ENCODE measurements at regions not wholly inside any gene's neighbourhood (a gene's known extent, or its start where the extent isn't known, plus 50 kb on each side); places are given as distances from the start of the nearest gene placed in this dataset.

GRCh38 chr10:111207500-111207899 lies 130.7 kb downstream of the ADRA2A start:
- Histone ChIP-seq H3K4me3 (no peak overlapping the region), H3K36me3 (ENCODE audit: insufficient read depth, low read length) (no peaks in the 10 kb centered on the region), H3K9me3 (ENCODE audit: low read depth, low read length) (no peaks in the 10 kb centered on the region), H3K27ac (no peak overlapping the region), H3K9ac (ENCODE audit: insufficient read length) (no peak overlapping the region)
- no peak for TF ChIP-seq POLR2AphosphoS5 (IDR thresholded peaks at IDR 0.05; ENCODE audit: borderline replicate concordance, low read depth, low read length)
- TF ChIP-seq FOXP2 (optimal IDR thresholded peaks at IDR 0.05; ENCODE audit: control extremely low read depth, extremely low read length, insufficient read depth), result no peak
- no peak for TF ChIP-seq EZH2 (IDR thresholded peaks at IDR 0.05)
- no peak for DNase-seq (ENCODE audit: low read depth, low spot score)

DNA sequence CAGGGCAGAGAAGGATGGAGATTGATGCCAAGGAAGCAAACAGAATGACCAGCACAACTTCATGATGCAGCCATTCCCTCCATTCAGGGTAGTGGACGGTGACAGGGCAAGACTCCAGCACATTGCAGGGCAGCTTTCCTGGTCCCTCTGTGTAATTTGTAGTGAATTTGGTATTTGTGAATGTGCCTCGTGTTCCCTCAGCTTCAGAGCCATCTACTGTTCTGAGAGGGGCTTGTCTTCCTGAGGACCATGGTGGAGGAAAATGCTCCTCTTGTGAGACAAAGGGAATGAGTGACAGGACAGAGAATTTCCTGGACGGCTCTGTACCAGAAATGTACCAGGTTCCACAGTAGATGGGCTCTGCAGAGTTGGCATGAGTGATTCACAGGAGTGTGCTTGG lies 132.1 kb downstream of the ADRA2A start:
- Histone ChIP-seq H3K27ac (no peak overlapping the region), H3K9me3 (ENCODE audit: low read depth, low read length) (no peaks in the 10 kb centered on the region), H3K9ac (ENCODE audit: insufficient read length) (no peak overlapping the region), H3K36me3 (ENCODE audit: insufficient read depth, low read length) (no peaks in the 10 kb centered on the region), H3K4me3 (no peak overlapping the region)
- DNase-seq (ENCODE audit: low read depth, low spot score), result no peak
- TF ChIP-seq POLR2AphosphoS5 (IDR thresholded peaks at IDR 0.05; ENCODE audit: borderline replicate concordance, low read depth, low read length), result no peak
- TF ChIP-seq FOXP2 (optimal IDR thresholded peaks at IDR 0.05; ENCODE audit: control extremely low read depth, extremely low read length, insufficient read depth), result no peak
- no peak for TF ChIP-seq EZH2 (IDR thresholded peaks at IDR 0.05)

DNA sequence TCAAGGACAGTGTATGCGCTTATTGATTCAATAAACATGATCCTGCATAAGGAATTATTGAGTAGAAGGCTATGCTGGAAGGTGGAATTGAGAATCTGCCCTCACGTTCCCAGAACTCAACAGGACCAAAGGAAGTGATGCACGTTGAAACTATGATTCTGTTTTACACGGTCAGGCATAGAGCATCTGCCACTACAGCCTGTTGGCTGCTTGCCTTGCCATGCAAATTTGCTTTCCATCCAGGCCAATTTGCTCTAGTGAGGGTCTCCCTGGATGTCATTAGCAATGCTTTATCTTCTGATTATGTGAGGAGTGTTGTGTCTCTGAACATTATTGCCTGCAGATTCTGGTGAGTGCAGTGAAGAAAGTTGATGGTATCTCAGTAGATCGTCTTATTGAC lies 132.9 kb downstream of the ADRA2A start:
- DNase-seq (ENCODE audit: low read depth, low spot score), result no peak
- TF ChIP-seq POLR2AphosphoS5 (IDR thresholded peaks at IDR 0.05; ENCODE audit: borderline replicate concordance, low read depth, low read length), result no peak
- Histone ChIP-seq H3K27ac (no peak overlapping the region), H3K4me3 (no peak overlapping the region), H3K36me3 (ENCODE audit: insufficient read depth, low read length) (no peaks in the 10 kb centered on the region), H3K9me3 (ENCODE audit: low read depth, low read length) (no peaks in the 10 kb centered on the region), H3K9ac (ENCODE audit: insufficient read length) (no peak overlapping the region)

DNA sequence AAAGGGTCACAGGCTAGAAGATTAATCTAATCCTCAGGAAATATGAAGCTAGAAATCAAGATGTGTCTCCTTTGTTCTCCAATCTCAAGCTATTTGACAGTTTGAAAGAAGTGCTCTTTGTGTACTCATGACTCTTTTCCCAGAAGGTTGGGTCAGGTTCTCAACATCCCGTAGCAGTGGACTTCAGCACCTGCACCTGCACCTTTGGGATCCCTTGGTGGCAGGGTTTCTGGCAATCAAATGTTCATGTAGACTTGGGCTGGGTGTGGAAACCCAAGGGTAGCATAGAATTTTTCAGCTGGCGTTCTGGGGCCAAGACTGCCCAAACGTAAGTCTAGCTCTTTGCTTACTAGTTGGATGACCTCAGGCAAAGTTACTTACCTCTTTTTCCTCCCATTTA lies 134.4 kb downstream of the ADRA2A start:
- Histone ChIP-seq H3K36me3 (ENCODE audit: insufficient read depth, low read length) (no peaks in the 10 kb centered on the region), H3K27ac (no peak overlapping the region), H3K9me3 (ENCODE audit: low read depth, low read length) (no peaks in the 10 kb centered on the region), H3K4me3 (no peak overlapping the region), H3K9ac (ENCODE audit: insufficient read length) (no peak overlapping the region)
- no peak for TF ChIP-seq EZH2 (IDR thresholded peaks at IDR 0.05)
- no peak for TF ChIP-seq FOXP2 (optimal IDR thresholded peaks at IDR 0.05; ENCODE audit: control extremely low read depth, extremely low read length, insufficient read depth)
- no peak for TF ChIP-seq POLR2AphosphoS5 (IDR thresholded peaks at IDR 0.05; ENCODE audit: borderline replicate concordance, low read depth, low read length)
- no peak for DNase-seq (ENCODE audit: low read depth, low spot score)

DNA sequence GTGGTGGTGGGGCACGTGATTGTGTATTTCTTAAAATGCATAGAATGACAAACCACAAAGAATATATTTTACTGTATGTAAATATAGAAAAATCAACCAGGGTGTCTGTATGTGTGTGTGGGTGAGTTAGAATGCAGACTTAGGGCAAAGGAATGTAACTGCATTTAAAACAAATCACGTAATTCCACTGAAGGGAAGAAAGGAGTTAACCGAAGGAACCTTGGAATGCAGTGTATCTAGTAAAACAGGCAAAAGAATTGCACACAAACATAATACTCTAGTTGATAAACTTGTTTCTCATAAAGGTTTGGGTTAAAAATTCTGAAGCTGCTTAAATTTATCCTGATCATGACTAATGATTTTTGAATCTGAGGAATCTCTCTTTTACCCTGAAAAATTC lies 134.9 kb downstream of the ADRA2A start:
- Histone ChIP-seq H3K36me3 (ENCODE audit: insufficient read depth, low read length) (no peaks in the 10 kb centered on the region), H3K9me3 (ENCODE audit: low read depth, low read length) (no peaks in the 10 kb centered on the region), H3K27ac (no peak overlapping the region), H3K4me3 (no peak overlapping the region), H3K9ac (ENCODE audit: insufficient read length) (no peak overlapping the region)
- TF ChIP-seq EZH2 (IDR thresholded peaks at IDR 0.05) (no peak), POLR2AphosphoS5 (IDR thresholded peaks at IDR 0.05; ENCODE audit: borderline replicate concordance, low read depth, low read length) (no peak)
- no peak for DNase-seq (ENCODE audit: low read depth, low spot score)

- Histone ChIP-seq H3K4me3 (no peak overlapping the region), H3K27ac (no peak overlapping the region), H3K9ac (ENCODE audit: insufficient read length) (no peak overlapping the region), H3K36me3 (ENCODE audit: insufficient read depth, low read length) (no peaks in the 10 kb centered on the region), H3K9me3 (ENCODE audit: low read depth, low read length) (no peaks in the 10 kb centered on the region)
- TF ChIP-seq FOXP2 (optimal IDR thresholded peaks at IDR 0.05; ENCODE audit: control extremely low read depth, extremely low read length, insufficient read depth), result no peak
- no peak for TF ChIP-seq POLR2AphosphoS5 (IDR thresholded peaks at IDR 0.05; ENCODE audit: borderline replicate concordance, low read depth, low read length)
- TF ChIP-seq EZH2 (IDR thresholded peaks at IDR 0.05), result no peak
- DNase-seq (ENCODE audit: low read depth, low spot score), result no peak
Observed at GRCh38 chr10:111221682-111222480, 145.1 kb downstream of the ADRA2A start.

GRCh38 chr10:111222961-111223360 lies 146.1 kb downstream of the ADRA2A start:
- no peak for DNase-seq (ENCODE audit: low read depth, low spot score)
- TF ChIP-seq FOXP2 (optimal IDR thresholded peaks at IDR 0.05; ENCODE audit: control extremely low read depth, extremely low read length, insufficient read depth) (no peak), EZH2 (IDR thresholded peaks at IDR 0.05) (no peak), POLR2AphosphoS5 (IDR thresholded peaks at IDR 0.05; ENCODE audit: borderline replicate concordance, low read depth, low read length) (no peak)
- H3K36me3 ChIP-seq (ENCODE audit: insufficient read depth, low read length), result no peaks in the 10 kb centered on the region

GRCh38 chr10:111231779-111232178 lies 154.9 kb downstream of the ADRA2A start:
- no peak for DNase-seq (ENCODE audit: low read depth, low spot score)
- no peak for TF ChIP-seq POLR2AphosphoS5 (IDR thresholded peaks at IDR 0.05; ENCODE audit: borderline replicate concordance, low read depth, low read length)
- TF ChIP-seq EZH2 (IDR thresholded peaks at IDR 0.05), result no peak
- TF ChIP-seq FOXP2 (optimal IDR thresholded peaks at IDR 0.05; ENCODE audit: control extremely low read depth, extremely low read length, insufficient read depth), result no peak
- H3K36me3 ChIP-seq (ENCODE audit: insufficient read depth, low read length), result no peaks in the 10 kb centered on the region
- H3K4me3 ChIP-seq, result no peak overlapping the region
- no peak overlapping the region for H3K9ac ChIP-seq (ENCODE audit: insufficient read length)
- H3K9me3 ChIP-seq (ENCODE audit: low read depth, low read length), result no peaks in the 10 kb centered on the region
- no peak overlapping the region for H3K27ac ChIP-seq

More at GRCh38 chr10:111222961-111223360, 146.1 kb downstream of the ADRA2A start:
- H3K9ac ChIP-seq (ENCODE audit: insufficient read length), result no peak overlapping the region
- H3K4me3 ChIP-seq, result no peak overlapping the region
- H3K9me3 ChIP-seq (ENCODE audit: low read depth, low read length), result no peaks in the 10 kb centered on the region
- H3K27ac ChIP-seq, result no peak overlapping the region

DNA sequence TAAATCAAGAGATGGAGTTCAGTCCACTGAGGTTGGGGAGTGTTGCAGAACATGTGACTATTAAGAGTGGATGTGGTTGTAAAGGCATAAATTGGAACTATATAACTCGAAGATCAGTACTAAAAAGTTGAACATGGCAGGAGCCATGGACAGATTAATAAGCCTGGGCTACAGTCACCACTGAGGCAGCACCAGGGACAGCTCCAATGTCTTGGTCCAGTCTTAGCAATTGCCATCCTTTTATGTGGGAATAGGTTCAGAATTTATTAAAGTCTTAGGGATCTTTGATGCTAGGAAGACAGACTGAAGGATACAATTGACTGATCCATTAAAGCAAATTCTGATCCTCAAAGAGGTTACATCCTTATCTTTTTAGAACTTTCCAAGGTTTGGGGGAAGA lies 156.6 kb downstream of the ADRA2A start:
- Histone ChIP-seq H3K27ac (no peak overlapping the region), H3K4me3 (no peak overlapping the region), H3K9ac (ENCODE audit: insufficient read length) (no peak overlapping the region), H3K36me3 (ENCODE audit: insufficient read depth, low read length) (no peaks in the 10 kb centered on the region), H3K9me3 (ENCODE audit: low read depth, low read length) (no peaks in the 10 kb centered on the region)
- DNase-seq (ENCODE audit: low read depth, low spot score), result no peak
- TF ChIP-seq EZH2 (IDR thresholded peaks at IDR 0.05) (no peak), POLR2AphosphoS5 (IDR thresholded peaks at IDR 0.05; ENCODE audit: borderline replicate concordance, low read depth, low read length) (no peak), FOXP2 (optimal IDR thresholded peaks at IDR 0.05; ENCODE audit: control extremely low read depth, extremely low read length, insufficient read depth) (no peak)
